ENCODE measurements at regions not wholly inside any gene's neighbourhood (a gene's known extent, or its start where the extent isn't known, plus 50 kb on each side); places are given as distances from the start of the nearest gene placed in this dataset.

GRCh38 chr16:86364653-86365380, 145.5 kb upstream of the FOXF1 start:
- intact Hi-C loops (cut with micrococcal nuclease; ENCODE audit: unreplicated experiment) = no loop called here

More at GRCh38 chr16:86364653-86365380, 145.5 kb upstream of the FOXF1 start:
- no peak for DNase-seq (ENCODE audit: low read depth, low spot score)
- H2AFZ ChIP-seq (ENCODE audit: control insufficient read depth, low read depth, low read length) = no peak overlapping the region
- H3K4me2 ChIP-seq (ENCODE audit: control insufficient read depth, insufficient read depth) = no peak overlapping the region
- RAD21 ChIA-PET (ENCODE audit: unreplicated experiment) = no interaction called here
- H3K4me1 ChIP-seq (ENCODE audit: control insufficient read depth, insufficient read depth, low read length) = no peaks in the 10 kb centered on the region
- H4K20me1 ChIP-seq (ENCODE audit: control insufficient read depth, insufficient read depth) = no peaks in the 10 kb centered on the region
- no peak overlapping the region for H3K27ac ChIP-seq (ENCODE audit: control insufficient read depth, insufficient read depth)
- no peak overlapping the region for H3K9ac ChIP-seq (ENCODE audit: control insufficient read depth, insufficient read depth, low read length)
- SMC1A ChIA-PET (ENCODE audit: uncharacterized antibody, unreplicated experiment) = no interaction called here
- peaks cover 2 to 3% of the 10 kb centered on the region in 2 experiments; a peak in 3 of 4 replicates for H3K27me3 ChIP-seq (replicated peaks in 1 of 2; ENCODE audit: control insufficient read depth in 2 of 2, insufficient read depth in 2 of 2, low read length in 1 of 2)
- BruUV-seq (replicated peaks) = no TSS peak
- H3K4me3 ChIP-seq = no peak overlapping the region
- no peak for FAIRE-seq
- POLR2A ChIA-PET = interaction anchor here (0.6 kb wide), 2 partner anchors 38 to 234 kb away, joined by 5 read pairs; no protein-coding TSS in a partner anchor
- H3K9me3 ChIP-seq (replicated peaks; ENCODE audit: control insufficient read depth, insufficient read depth, low read length) = no peaks in the 10 kb centered on the region
- no peaks in the 10 kb centered on the region for H3K79me2 ChIP-seq (ENCODE audit: control insufficient read depth, insufficient read depth, low read length)
- in situ Hi-C loops (cut with MboI) = no loop called here
- WGBS (ENCODE audit: insufficient coverage, insufficient replicate concordance, low lambda C conversion rate, missing lambda C conversion rate) = 35% methylated on average over 13 of the region's 13 CpGs
- no peak for ATAC-seq
- no peaks in the 10 kb centered on the region for H3K36me3 ChIP-seq (ENCODE audit: control insufficient read depth in 2 of 2, insufficient read depth in 2 of 2, low read length in 1 of 2)
- TF ChIP-seq YY1 (IDR thresholded peaks at IDR 0.05; ENCODE audit: low read depth, low read length) (no peak), PAX8 (IDR thresholded peaks at IDR 0.05) (no peak), PBX3 (IDR thresholded peaks at IDR 0.05; ENCODE audit: insufficient replicate concordance, low read depth, low read length) (no peak), STAT1 (conservative IDR thresholded peaks at IDR 0.05) (no peak), SREBF2 (IDR thresholded peaks at IDR 0.05; ENCODE audit: low read length) (no peak), MEF2A (IDR thresholded peaks at IDR 0.05; ENCODE audit: insufficient read depth, low read depth, low read length) (no peak), ZNF622 (IDR thresholded peaks at IDR 0.05) (no peak), JUNB (IDR thresholded peaks at IDR 0.05) (no peak)
- CTCF ChIA-PET = no interaction called here

All from GM12878 (cell line).